ENCODE measurements at regions not wholly inside any gene's neighbourhood (a gene's known extent, or its start where the extent isn't known, plus 50 kb on each side); places are given as distances from the start of the nearest gene placed in this dataset.
"Not testable (repeated sequence)": the region's sequence is repeated elsewhere in the genome, so short reads cannot be mapped to it uniquely, and the experiment has no call there.

DNA sequence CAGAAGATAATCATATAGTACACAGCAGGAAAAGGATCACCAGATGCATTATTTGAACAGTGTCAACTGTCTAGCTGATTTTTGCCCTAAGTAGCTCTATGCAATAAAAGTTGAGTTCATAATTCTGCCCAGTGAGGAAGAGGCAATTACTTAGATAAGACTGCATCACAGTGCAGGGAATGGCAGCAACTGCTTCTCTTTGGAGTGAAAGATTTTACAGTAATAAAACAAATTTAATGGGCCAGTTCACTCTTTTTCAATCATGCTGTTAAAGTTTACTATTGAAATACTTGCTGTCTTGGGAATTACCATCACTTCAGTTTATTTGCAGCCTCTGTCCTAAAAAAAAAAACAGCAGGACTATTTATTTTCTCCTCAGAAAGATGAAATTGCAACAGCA, 907.9 kb downstream of the ANKRD7 start:
- no peak for DNase-seq

DNA sequence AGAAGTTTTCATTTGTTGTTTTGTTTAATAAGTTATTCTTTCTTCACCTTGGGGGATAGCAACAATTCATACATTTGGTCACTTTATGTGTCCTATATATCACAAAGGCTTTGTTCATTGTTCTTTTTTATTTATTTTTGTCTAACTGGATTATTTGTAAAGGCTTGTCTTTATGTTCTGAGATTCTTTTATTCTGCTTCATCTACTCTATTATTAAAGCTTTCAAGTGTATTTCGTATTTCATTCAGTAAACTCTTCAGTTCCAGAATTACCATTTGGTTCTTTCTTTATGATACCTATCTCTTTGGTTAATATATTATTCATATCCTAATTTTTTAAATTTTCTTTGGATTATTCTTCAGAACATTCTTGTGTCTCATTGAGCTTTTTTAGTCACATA, 942.9 kb downstream of the ANKRD7 start:
- no peak for DNase-seq

- DNase-seq: no peak
Measured at GRCh38 chr7:119172043-119172442, 947.5 kb downstream of the ANKRD7 start.

DNA sequence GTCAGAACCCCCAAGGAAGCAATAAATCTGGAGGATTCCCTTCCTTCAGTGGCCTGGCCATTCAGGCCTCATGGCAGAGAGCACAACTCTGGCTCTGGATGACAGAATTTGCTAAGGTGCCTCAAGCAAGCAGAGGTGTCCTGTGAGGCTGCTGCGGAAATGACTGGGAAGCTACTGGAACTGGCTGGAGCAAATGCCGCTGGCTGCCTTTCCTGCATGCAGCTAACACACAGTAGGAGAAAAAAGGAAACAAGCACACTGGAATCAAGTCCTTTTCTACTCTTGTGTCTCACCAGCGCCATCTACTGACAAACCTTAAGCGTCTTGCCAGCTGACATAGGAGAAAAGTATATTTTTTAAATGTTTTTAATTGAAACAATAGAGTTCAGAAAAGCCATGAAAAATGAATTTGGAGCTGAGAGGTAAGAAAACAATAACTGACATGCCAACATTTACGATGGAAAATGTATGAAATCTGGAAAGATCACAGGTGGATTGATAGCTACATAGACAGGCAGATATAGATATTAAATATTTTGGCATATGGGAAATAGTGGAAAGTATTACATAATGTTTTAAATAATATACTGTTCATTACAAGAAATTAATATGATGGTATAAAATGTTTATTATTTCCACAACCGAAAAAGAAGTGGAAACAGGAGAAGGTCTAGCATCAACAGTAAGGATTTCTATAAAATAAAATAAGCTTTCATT, 951.6 kb downstream of the ANKRD7 start:
- DNase-seq: peak; percentile 40

DNA sequence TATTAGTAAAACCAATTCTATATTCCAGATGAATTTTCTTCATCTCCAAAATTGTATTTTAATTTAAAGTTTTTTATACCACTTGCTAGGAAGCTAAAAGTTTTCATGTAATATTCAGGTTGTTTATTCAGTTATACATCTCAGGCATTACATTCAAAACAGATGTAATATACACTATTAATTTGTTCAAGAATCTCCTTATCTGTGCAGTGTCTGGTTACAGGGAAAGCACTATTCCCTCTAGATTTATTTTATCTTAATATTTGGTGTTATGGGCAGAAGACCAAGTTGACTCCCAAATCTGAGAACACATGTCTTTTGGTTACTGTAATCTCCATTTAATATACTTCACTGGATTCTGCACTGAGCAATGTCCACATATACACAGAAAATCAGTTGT, 953.4 kb downstream of the ANKRD7 start:
- no peak for DNase-seq

DNA sequence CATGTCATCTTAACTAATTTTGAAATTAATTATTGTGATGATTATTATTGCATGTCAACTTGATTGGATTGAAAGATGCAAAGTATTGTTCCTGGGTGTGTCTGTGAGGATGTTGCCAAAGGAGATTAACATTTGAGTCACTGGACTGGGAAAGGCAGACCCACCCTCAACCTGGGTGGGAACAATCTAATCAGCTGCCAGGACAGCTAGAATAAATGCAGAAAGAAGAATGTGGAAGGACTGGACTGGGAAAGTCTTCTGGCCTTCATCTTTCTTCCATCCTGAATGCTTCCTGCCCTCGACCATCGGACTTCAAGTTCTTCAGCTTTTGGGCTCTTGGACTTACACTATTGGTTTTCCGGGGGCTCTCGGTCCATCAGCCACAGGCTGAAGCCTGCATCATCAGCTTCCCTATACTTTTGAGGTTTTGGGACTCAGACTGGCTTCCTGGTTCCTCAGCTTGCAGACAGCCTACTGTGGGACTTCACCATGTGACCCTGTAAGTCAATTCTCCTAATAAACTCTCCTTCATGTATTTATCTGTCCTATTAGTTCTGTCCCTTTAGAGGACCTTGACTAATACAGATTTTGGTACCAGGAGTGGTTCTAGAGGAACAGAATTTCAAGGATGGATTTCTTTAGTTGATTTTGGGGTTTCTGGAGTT, 959.8 kb downstream of the ANKRD7 start:
- no peak for DNase-seq

DNA sequence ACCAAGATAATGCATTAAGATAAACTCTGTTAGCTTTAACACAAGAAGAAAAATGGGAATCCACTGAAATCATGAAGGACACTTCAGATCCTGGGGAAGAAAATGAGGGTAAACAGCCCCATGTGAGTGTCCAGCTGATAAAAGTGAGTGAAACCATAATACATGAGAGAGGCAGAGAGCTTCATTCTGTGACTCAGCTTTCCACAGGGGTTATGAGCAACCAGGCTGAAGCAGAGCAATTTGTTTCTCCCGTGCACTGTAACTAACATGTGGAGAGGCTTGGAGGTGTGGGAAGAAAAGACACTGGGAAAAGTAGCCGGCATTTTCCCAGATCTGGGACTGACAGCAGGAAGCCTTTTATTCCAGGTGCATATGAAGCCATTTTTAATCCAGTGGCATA, 971.7 kb downstream of the ANKRD7 start:
- DNase-seq: no peak

- DNase-seq: no peak
Measured at GRCh38 chr7:119197172-119197876, 972.8 kb downstream of the ANKRD7 start.

- peak; percentile 30 for DNase-seq
Measured at GRCh38 chr7:119197877-119198527, 973.5 kb downstream of the ANKRD7 start.

DNA sequence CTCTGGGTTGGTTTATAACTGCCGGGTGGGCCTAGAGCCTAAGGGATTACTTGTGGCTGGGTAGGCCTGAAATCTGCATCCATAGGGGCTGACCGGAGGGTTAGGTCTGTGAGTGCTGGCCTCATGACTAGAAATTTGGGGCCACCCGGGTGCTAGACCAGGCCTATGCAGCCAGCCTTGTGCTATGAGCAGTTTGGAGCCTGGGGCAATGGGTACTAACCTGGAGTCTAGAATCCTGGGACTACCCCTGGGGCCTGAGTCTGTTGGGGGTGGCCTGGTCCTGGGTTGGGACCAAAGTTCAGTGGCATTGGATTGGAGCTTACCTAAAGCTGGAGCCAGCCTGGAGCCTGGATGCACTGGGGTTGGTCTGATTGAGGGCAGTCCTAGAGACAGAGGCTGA, 995.2 kb downstream of the ANKRD7 start:
- DNase-seq: no peak

GRCh38 chr7:119223930-119224329, 999.4 kb downstream of the ANKRD7 start:
- no peak for DNase-seq

DNA sequence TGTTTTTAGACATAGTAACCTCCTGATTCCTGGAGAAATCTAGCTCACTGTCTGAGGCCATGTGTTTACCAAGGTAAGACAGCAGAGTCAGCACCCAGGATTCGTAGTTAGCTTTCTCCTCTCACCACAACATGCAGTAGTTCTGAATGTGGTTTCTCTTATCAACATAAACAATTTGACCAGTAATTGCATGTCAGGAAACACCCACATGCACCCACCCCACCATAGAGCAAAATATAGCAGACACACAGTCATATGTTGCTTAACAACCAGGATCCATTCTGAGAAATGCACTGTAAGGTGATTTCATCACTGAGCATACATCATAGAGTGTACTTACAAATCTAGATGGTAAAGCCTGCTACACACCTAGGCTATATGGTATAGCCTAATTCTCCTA, 1004.0 kb downstream of the ANKRD7 start:
- DNase-seq: no peak

DNA sequence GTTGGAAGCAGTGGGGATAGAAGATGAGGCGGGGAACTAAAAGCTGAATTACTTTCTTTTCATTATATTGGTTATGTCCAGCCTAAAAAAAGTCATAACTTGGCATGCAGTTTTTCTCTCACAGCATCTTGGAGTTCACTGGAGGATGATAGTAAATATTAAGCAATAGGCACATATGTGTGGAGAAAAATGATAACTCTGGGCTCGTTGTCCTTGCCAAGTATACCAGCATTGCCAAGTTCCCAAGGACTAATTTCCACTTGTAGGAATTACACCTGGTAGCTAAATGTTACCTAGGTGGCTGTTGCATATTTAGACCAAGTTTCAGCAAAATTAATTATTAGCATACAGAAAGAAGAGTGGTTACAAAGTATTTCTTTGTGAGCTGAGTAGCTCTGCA, 1007.6 kb downstream of the ANKRD7 start:
- no peak for DNase-seq

- no peak for DNase-seq
Measured at GRCh38 chr7:119233015-119233414, 1008.5 kb downstream of the ANKRD7 start.

- no peak for DNase-seq
Measured at GRCh38 chr7:119252962-119253361, 1020.0 kb upstream of the KCND2 start.

DNA sequence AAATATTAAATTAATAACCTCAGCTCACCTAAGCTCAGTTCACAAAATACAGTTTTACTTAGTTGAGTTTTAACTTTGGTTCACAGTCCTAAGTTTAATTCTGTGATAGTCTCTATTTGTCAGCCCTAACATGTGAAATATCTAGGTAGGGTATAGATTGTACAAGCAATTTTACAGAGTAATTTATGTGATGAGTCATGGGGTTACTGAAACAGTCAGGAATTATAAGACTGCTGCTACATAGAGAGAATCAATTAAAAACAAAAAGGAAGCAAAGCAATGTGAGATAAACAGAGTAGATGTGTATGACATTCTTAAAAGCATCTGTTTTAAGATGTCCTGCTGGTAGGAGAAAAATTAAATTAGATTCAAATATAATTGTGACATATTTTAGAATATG, 1018.2 kb upstream of the KCND2 start:
- DNase-seq: no peak

DNA sequence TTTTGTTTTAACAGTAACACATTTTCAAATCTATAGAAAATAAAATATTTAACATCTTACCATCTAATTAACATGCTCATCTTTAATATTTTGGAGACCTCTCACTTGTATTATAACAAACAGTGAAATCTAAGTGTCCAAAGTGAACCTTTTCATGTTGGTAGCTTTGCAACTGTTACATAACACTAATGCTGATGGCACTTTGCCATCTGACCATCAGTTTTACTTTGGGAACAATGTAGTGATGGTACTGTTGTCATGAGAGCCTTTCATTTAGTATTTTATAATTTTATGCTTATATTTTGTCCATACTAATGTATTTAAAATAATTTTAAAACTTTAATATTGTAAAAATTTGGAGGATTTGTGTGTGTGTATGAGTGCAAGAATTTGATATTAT, 1017.0 kb upstream of the KCND2 start:
- DNase-seq: no peak

GRCh38 chr7:119256446-119257131, 1016.4 kb upstream of the KCND2 start:
- DNase-seq: no peak

DNA sequence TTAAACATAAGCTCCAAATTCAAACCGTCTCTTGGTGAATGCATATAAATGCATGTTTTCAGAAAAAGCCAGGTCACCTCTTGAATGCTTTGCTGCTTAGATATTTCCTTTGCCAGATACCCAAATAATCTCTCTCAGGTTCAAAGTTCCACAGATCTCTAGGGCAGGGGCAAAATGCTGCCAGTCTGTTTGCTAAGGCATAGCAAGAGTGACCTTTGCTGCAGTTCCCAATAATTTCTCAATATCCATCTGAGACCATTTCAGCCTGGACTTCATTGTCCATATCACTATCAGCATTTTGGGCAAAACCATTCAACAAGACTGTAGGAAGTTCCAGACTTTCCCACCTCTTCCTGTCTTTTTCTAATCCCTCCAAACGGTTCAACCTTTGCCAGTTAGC, 1006.2 kb upstream of the KCND2 start:
- not testable (repeated sequence) for DNase-seq

GRCh38 chr7:119270045-119270464, 1002.9 kb upstream of the KCND2 start:
- peak; percentile 25 for DNase-seq

DNA sequence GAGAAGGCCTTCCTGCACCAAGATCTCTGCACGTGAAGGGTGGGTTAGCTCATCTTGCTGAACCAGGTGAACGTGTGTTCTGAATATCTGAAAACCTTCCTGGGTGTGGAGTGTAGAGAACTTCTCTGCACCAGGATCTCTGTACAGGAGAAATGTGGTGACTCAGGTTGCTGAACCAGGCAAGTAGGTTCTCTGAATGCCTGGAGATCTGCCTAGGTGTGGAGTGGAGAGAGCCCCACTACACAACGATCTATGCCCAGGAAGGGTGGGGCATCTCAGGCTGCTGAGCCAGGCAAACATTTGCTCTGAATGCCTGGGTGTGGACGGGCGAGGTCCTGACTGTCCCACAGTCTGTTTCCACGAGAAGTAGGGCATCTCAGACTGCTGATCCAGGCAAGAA, 1002.3 kb upstream of the KCND2 start:
- no peak for DNase-seq

- no peak for DNase-seq
Measured at GRCh38 chr7:119271147-119271779, 1001.7 kb upstream of the KCND2 start.
